SH-SY5Y (cell line): ENCODE measurements at regions not wholly inside any gene's neighbourhood (a gene's known extent, or its start where the extent isn't known, plus 50 kb on each side); places are given as distances from the start of the nearest gene placed in this dataset.

ENCODE experiments used
- GATA2 ChIP-seq: IDR thresholded peaks from 2 replicates; pipeline ENCODE4 v1.6.1; 2011; ENCODE audit warnings: mild to moderate bottlenecking, low read depth, low read length
- GATA3 ChIP-seq: IDR thresholded peaks from 2 replicates; pipeline ENCODE4 v1.6.1; 2011; ENCODE audit warnings: low read depth, mild to moderate bottlenecking, low read length, moderate library complexity

DNA sequence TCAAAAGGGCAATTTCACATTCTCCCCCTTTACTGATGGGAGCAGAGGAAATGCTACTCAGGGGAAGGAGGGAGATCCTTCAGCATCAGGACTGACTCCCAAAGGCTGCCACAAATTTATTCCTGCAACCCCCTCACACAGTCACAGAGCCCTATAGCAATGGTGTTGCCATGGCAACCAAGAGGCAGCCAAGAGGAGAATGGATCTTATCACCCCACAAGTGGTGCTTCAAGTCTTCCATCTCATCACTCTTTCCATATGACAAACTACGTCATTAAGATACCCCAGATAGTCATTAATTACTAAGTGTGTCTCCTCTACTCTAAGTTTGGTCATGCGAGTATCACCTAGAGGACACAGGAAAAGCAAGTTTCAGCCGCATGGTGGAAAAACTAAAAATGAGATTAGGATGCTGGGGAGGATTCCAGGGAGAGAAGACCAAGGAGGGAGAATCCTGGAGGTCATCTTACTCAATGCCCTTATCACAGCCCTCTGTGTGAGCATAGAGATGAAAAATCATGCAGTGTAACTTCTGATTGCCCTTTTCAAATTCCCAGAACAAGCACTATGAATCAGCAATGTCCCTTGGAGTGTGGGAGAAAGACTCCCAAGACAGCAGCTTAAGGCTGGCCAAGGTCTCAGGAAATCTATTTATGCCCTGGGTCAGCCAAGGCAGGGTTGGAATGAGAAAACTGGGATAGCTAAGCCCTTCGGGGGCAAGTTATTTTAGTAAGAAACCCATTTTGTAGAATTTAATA lies 885.7 kb upstream of the KLHL29 start:
- no peak for TF ChIP-seq GATA2
- TF ChIP-seq GATA3 = no peak

DNA sequence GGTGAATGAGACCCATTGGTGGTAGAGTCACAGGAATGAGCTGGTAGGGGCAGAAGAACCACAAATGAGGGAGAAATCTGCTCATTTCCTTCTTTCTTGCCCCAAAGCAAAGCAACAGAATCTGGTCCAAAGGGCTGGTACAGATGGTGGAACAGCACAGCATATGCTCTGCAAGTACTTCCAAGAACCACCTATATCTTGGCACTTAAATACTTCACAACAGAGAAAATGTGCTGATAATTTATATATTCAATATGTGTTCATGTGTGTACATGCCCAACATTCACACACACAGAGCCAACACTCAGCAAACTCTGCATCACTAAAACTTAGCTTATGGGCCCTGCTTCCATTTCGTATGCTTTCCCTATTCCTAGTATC lies 884.4 kb upstream of the KLHL29 start:
- TF ChIP-seq GATA3 = no peak
- TF ChIP-seq GATA2 = no peak

DNA sequence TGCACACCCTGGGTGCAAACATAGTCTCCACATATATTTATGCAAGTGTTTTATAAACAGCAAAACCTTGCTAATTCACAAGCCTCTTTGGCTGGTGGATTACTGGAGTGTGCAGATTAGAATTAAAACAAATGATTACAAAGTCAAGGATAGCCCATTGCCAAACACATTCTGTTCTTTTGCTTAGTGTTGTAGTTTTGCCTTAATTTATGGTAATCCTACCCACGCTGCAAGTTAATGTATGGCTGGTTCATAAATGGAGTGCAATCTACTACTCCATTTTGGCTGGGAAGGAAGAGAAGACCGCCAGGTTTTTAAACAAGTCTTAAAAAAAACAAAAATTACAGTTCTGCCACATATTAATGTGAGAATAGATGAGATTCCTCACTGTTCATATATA lies 883.1 kb upstream of the KLHL29 start:
- no peak for TF ChIP-seq GATA2

DNA sequence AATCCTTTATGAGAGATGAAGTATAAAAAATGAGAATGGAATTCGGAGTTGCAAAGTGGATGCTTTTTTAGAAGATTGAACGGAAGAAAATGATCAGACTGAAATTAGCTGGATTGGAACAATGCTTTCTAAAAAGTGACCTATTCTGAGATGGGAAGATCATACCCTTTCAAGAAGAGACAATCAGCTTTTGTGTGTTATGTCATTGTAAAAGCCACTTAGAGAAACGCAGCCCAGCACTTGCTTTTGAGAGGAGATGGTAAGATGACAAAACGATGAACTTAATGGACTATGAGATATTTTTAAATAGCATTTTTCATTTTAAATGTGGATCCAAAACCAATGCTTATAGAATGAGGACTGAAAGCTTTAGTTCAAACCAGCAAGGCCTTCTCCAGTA lies 871.4 kb upstream of the KLHL29 start:
- TF ChIP-seq GATA3 (no peak), GATA2 (no peak)

DNA sequence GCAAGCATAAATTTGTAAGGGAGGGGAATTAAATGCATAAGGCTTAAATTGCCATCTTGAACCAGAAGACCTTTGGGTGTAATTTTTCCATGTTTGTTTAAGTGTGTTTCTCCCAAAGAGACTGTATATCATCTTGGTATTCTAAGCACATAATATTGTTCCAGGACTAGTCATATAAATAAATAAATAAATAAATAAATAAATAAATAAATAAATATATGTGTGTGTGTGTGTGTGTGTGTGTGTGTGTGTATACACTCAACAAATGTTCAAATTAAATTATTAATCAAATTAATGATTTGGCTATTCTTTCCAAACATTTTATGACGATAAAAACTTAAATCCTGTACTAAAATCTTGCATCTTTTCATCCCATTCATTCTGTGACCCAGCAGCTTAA lies 867.8 kb upstream of the KLHL29 start:
- TF ChIP-seq GATA2 (no peak), GATA3 (no peak)

DNA sequence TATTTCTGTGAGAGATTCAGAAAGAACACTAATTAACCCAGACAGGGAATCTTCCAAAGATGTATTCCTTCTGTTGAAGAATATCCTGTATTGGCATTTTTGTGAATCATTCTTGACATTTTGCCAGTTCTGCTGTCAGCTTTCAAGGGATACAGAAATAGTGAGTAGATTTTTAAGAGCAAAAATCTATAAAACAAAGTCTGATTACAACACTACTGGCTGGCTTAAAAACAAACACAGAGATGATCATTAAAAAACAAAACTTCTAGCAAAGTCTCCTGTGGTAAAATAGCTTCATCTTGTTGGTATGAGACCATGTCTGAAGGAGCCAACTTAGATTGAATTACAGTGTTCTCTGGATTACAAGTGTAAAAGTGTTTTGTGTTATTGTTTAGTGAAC lies 866.3 kb upstream of the KLHL29 start:
- TF ChIP-seq GATA2 = no peak
- TF ChIP-seq GATA3 = no peak

DNA sequence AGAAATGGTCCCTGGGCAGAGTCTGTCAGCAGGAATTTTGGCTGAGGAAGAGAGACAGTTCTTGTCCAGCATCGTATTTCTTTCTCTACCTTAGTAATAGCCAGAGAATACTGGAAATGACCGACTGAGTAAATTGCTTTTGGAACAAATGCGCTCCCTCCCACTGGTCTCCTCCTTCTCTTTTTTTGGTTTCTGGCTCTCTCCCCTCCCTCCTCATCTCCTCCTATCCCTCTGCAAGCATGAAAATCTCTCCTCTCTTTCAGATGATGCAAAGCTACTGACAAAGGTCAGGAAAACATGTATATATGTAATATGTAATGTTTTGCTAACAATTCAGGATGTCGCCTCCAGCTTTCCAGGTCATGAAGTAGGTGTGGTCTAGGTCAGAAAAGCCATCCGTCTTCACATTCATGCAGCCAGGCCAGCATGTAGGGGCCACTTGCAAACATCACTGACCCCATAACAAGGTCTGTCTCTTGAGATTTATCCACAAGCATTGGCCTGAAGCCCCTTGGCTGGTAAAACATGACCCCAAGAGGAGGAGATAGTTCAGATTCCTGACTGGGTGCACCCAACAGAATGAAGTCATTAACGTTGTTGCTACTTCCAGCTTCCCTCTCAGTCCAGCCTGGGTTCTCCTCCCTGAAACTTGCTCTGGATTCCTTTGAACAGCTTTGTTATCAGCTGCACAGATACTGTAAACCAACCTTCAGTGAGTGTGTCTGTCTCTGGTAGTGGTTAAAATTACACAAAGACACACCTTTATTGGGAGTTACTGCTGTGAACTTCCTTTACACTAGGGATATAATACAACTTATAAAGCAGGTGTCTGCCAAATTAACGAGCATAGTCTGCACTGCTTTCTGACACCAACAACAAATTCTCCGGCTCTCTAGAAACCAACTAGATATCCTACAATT lies 864.4 kb upstream of the KLHL29 start:
- TF ChIP-seq GATA2 = no peak
- TF ChIP-seq GATA3 = no peak

DNA sequence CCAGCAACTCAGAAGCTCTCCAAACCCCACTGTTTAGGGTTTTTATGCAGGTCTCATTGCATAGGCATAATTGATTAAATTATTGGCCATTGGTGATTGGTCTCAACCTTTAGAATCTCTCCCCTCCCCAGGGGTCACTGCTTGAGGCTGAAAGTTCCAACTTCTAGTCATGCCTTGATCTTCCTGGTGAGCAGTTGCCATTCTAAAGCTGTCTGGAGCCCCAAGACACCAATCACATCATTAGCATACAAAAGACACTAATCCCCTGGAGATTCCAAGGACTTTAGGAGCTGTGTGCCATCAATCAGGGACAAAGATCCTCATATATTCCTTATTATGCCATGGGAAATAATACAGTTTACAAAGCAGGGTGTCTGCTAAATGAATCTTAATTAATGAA lies 863.4 kb upstream of the KLHL29 start:
- no peak for TF ChIP-seq GATA2
- TF ChIP-seq GATA3 = no peak

DNA sequence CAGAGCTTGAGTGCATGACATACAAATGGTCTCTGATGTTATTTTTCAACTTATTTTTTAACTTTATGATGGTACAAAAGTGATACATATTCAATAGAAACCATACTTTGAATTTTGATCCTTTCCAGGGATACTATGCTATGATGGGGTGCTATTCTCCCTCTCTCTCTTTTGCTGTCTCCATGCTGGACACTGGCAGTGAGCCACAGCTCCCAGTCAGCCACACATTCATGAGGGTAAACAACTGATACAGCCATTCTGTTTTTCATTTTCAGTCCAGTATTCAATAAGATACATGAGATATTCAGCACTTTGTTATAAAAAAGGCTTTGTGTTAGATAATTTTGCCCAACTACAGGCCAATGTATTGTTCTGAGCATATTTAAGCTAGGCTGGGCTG lies 859.3 kb upstream of the KLHL29 start:
- TF ChIP-seq GATA2 (no peak), GATA3 (no peak)

DNA sequence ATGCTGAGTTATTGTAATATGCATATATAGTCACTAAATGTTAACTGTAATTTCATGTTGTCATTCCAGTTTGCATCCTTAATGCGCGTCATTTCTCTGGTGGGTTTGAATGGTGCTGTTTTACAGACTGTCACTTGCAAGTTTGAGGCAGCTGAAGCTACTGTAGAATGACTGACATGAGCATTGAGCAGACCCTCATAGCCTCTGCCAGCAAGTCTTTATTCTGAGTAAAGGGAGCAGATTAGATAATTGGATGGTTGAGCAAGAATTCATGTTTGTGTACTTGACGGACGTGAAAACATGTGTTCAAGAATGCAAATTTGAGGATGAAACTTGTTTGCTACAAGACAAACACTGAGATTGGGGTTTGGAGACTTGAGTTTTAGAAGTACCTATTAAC lies 854.8 kb upstream of the KLHL29 start:
- no peak for TF ChIP-seq GATA3
- no peak for TF ChIP-seq GATA2

DNA sequence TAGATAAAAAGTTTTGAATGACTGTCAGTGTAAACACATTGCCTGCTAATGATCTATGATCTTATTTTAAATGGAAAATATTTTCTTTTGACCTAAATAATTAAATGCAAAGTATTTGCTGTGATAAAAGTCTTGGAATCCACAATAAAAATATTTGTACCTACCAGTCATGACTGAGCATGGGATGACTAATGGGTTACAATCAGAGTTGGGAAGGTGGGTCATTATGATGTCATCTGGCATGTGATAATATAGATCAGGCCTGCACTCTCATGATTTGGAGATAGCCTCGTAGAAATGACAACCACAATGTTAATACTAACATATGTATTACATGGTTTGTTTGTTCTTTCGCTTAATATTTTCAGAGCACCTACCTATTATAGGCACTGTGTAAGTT lies 848.8 kb upstream of the KLHL29 start:
- no peak for TF ChIP-seq GATA2
- TF ChIP-seq GATA3 = no peak

DNA sequence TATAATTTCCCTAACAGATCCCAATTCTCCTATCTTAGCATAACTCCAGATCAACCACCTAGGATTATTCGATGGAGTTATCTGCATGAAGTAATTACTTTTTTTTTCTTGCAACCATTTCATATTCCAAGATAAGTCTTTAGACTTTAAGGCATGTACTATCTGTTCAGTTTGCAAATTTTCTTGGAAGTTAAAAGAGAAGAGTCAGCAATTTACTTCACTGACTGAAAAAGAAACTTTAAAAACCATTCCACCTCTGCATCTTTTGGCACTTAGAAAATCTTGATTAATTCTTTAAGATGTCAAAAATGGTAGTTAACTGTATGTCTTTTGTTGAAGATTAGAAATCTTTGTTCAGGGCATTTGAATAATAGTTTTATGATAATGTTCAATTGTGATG lies 830.5 kb upstream of the KLHL29 start:
- TF ChIP-seq GATA2 = no peak
- no peak for TF ChIP-seq GATA3

DNA sequence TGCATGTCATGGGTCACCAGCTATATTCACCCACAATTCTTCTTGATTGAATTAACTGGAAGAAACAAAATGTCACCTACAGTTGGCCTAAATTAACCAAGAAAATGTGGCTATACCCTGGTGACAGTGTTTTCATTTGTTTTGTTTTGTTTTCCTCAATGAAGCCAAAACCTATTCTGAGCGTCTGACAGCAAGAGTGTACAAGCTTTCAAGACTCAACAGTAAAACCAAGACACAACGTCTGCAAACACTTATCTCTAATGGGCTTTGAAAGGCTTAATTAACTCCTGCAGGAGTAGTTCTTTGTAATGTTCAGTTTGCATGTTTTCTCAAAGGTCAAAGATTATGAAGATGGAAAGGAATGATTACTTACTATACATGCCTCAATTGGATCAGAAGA lies 827.6 kb upstream of the KLHL29 start:
- TF ChIP-seq GATA3 = no peak
- no peak for TF ChIP-seq GATA2

DNA sequence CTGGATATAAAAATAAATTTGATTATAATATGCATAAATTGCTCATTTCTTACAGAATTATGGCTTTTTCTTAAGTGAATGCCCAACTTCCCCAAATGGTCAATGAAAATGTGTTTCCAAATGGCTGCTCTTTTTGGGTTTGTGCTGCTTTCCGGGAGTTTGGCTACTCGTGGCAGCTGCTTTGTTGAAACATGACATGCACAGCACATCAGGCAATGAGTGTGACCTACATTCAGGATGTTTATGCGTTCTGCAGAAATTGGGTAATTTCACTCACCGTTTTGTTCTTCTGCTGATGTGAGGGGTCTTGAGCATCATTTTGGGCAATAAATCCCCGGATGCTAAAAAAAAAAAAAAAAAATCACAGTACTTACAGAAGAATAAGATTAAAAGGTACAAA lies 825.0 kb upstream of the KLHL29 start:
- TF ChIP-seq GATA2 (no peak), GATA3 (no peak)

DNA sequence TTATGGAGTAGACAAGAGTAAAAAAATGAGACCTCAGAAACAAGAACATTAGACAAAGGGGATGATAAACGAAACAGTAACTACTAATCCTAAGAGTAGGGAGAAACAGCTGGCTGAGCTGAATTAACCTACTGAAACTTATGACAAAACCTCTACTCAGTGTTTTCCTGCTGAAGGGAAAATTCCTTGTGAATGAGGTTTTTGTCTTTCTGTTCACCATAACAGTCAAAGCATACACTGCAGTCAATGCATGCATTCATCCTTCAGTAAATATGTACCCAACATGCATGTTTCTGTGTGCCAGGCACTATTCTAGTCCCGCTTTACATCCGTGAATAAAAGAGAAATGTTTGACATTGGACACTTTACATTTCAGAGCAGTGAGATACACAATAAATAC lies 805.6 kb upstream of the KLHL29 start:
- TF ChIP-seq GATA3 (no peak), GATA2 (no peak)
